Neural cell (in vitro differentiated cells): ENCODE measurements at regions not wholly inside any gene's neighbourhood (a gene's known extent, or its start where the extent isn't known, plus 50 kb on each side); places are given as distances from the start of the nearest gene placed in this dataset.

ENCODE experiments used
- EP300 ChIP-seq: fragments of 450-650 bp; conservative IDR thresholded peaks from 2 replicates; pipeline ENCODE4 v1.6.1; 2014; ENCODE audit warnings: antibody characterized with exemption, mild to moderate bottlenecking, moderate library complexity; ENCODE audit not compliant: poor library complexity, severe bottlenecking
- EZH2 ChIP-seq: fragments of 200-600, 300-800 bp; shearing (Covaris generic), sonication (generic); IDR thresholded peaks from 2 replicates; pipeline ENCODE4 v1.6.1; 2014; ENCODE audit warnings: antibody characterized with exemption, low read length, borderline replicate concordance, mild to moderate bottlenecking; ENCODE audit not compliant: insufficient read depth, poor library complexity, severe bottlenecking
- MXI1 ChIP-seq: fragments of 450-650 bp; conservative IDR thresholded peaks from 2 replicates; pipeline ENCODE4 v1.6.1; 2014; ENCODE audit warnings: antibody characterized with exemption, mild to moderate bottlenecking; ENCODE audit not compliant: poor library complexity, severe bottlenecking
- POLR2AphosphoS5 ChIP-seq: IDR thresholded peaks from 2 replicates; pipeline ENCODE4 v1.6.1; 2012
- RAD21 ChIP-seq: fragments of 450-650 bp; conservative IDR thresholded peaks from 2 replicates; pipeline ENCODE4 v1.6.1; 2014; ENCODE audit warnings: antibody characterized with exemption, mild to moderate bottlenecking, moderate library complexity
- SMC3 ChIP-seq: fragments of 450-650 bp; conservative IDR thresholded peaks from 2 replicates; pipeline ENCODE4 v1.6.1; 2014; ENCODE audit warnings: antibody characterized with exemption, mild to moderate bottlenecking, moderate library complexity; ENCODE audit not compliant: poor library complexity
- TAF1 ChIP-seq: IDR thresholded peaks from 2 replicates; pipeline ENCODE4 v1.6.1; 2012; ENCODE audit warnings: low read depth
- TF ChIP-seq, protein P1 (sequence below): IDR thresholded peaks from 2 replicates; pipeline ENCODE4 v1.6.1; 2012; ENCODE audit warnings: borderline replicate concordance
- TF ChIP-seq, protein P2 (sequence below): fragments of 450-650 bp; IDR thresholded peaks from 2 replicates; pipeline ENCODE4 v1.5.1; 2014; ENCODE audit warnings: antibody characterized with exemption, mild to moderate bottlenecking, moderate library complexity; ENCODE audit not compliant: poor library complexity, severe bottlenecking

DNA sequence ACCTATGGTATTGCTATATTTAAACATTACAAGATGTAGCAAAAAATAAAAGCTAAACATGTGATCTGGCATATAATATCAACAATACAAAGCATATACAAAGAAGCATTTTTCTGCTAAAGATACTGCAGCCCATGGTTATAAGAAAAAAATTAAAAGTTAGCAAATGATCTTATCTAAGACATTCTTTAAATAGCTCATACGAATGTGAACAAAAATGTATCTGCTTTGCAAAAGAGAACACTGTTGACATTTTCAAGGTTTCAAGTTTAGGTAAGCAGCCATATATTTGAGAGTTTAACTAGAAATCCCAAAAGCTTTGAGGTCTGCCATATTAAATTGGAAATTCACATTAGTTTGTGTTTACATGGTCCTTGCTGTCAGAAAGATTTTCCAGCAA lies 301.0 kb upstream of the SLC39A10 start:
- TF ChIP-seq SMC3: no peak
- TF ChIP-seq POLR2AphosphoS5: no peak
- TF ChIP-seq, protein P1, sequence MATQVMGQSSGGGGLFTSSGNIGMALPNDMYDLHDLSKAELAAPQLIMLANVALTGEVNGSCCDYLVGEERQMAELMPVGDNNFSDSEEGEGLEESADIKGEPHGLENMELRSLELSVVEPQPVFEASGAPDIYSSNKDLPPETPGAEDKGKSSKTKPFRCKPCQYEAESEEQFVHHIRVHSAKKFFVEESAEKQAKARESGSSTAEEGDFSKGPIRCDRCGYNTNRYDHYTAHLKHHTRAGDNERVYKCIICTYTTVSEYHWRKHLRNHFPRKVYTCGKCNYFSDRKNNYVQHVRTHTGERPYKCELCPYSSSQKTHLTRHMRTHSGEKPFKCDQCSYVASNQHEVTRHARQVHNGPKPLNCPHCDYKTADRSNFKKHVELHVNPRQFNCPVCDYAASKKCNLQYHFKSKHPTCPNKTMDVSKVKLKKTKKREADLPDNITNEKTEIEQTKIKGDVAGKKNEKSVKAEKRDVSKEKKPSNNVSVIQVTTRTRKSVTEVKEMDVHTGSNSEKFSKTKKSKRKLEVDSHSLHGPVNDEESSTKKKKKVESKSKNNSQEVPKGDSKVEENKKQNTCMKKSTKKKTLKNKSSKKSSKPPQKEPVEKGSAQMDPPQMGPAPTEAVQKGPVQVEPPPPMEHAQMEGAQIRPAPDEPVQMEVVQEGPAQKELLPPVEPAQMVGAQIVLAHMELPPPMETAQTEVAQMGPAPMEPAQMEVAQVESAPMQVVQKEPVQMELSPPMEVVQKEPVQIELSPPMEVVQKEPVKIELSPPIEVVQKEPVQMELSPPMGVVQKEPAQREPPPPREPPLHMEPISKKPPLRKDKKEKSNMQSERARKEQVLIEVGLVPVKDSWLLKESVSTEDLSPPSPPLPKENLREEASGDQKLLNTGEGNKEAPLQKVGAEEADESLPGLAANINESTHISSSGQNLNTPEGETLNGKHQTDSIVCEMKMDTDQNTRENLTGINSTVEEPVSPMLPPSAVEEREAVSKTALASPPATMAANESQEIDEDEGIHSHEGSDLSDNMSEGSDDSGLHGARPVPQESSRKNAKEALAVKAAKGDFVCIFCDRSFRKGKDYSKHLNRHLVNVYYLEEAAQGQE: no peak
- TF ChIP-seq, protein P2, sequence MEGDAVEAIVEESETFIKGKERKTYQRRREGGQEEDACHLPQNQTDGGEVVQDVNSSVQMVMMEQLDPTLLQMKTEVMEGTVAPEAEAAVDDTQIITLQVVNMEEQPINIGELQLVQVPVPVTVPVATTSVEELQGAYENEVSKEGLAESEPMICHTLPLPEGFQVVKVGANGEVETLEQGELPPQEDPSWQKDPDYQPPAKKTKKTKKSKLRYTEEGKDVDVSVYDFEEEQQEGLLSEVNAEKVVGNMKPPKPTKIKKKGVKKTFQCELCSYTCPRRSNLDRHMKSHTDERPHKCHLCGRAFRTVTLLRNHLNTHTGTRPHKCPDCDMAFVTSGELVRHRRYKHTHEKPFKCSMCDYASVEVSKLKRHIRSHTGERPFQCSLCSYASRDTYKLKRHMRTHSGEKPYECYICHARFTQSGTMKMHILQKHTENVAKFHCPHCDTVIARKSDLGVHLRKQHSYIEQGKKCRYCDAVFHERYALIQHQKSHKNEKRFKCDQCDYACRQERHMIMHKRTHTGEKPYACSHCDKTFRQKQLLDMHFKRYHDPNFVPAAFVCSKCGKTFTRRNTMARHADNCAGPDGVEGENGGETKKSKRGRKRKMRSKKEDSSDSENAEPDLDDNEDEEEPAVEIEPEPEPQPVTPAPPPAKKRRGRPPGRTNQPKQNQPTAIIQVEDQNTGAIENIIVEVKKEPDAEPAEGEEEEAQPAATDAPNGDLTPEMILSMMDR: no peak
- TF ChIP-seq RAD21: no peak
- TF ChIP-seq MXI1: no peak
- no peak for TF ChIP-seq TAF1
- no peak for TF ChIP-seq EZH2
- no peak for TF ChIP-seq EP300
